PC-9 (cell line): ENCODE measurements at regions not wholly inside any gene's neighbourhood (a gene's known extent, or its start where the extent isn't known, plus 50 kb on each side); places are given as distances from the start of the nearest gene placed in this dataset.

ENCODE experiments used
- BruUV-seq: library from RNA; stranded (reverse); fragments of 400-500 nt; replicated peaks from 2 replicates; lab custom pipeline; 2021; lab: Mats Ljungman, UMichigan
- CTCF ChIA-PET: fragments of 300-600 bp; sonication (Branson Sonifier 250); formaldehyde crosslinking; loops from one replicate; lab custom pipeline; 2022; ENCODE audit warnings: antibody characterized with exemption; lab: Charles Lee
- POLR2A ChIA-PET: fragments of 300-600 bp; sonication (Branson Sonifier 250); formaldehyde crosslinking; loops from one replicate; lab custom pipeline; 2022; ENCODE audit warnings: antibody characterized with exemption; ENCODE audit not compliant: unreplicated experiment; lab: Charles Lee
- DNase-seq, 2 experiments: peaks; one replicate each; pipeline versions ENCODE4 v3.0.0 to v3.0.0-alpha.2; 2015 to 2022; ENCODE audit warnings: mixed read lengths in 1 of 2
- H2AFZ ChIP-seq: fragments of 200-600 bp; sonication (generic); 2 replicates; pipeline ENCODE4 v1.8.1; 2017; ENCODE audit warnings: antibody characterized with exemption
- H3F3A ChIP-seq: fragments of 200-600 bp; sonication (generic); 2 replicates; pipeline ENCODE4 v1.8.1; 2017; ENCODE audit warnings: antibody characterized with exemption, mild to moderate bottlenecking, low read depth; ENCODE audit not compliant: insufficient read depth
- H3K27ac ChIP-seq: fragments of 200-600 bp; sonication (generic); 2 replicates; pipeline ENCODE4 v1.6.1; 2016; ENCODE audit warnings: mixed run types
- H3K27me3 ChIP-seq: fragments of 200-600 bp; sonication (generic); 2 replicates; pipeline ENCODE4 v1.6.1; 2016; ENCODE audit warnings: low read depth, mixed run types; ENCODE audit not compliant: insufficient read depth
- H3K36me3 ChIP-seq: fragments of 200-600 bp; sonication (generic); 2 replicates; pipeline ENCODE4 v1.6.1; 2016; ENCODE audit warnings: low read depth, mixed run types
- H3K4me1 ChIP-seq: fragments of 200-600 bp; sonication (generic); replicated peaks from 2 replicates; pipeline ENCODE4 v1.6.1; 2016; ENCODE audit warnings: mixed run types; ENCODE audit not compliant: insufficient read depth
- H3K4me2 ChIP-seq: fragments of 200-600 bp; sonication (generic); 2 replicates; pipeline ENCODE4 v1.6.1; 2017; ENCODE audit warnings: mixed run types
- H3K4me3 ChIP-seq: fragments of 200-600 bp; sonication (generic); 2 replicates; pipeline ENCODE4 v1.6.1; 2016; ENCODE audit warnings: mixed run types
- H3K79me2 ChIP-seq: fragments of 200-600 bp; sonication (generic); 2 replicates; pipeline ENCODE4 v1.6.1; 2017; ENCODE audit warnings: low read depth, mixed run types
- H3K9me2 ChIP-seq: fragments of 200-600 bp; sonication (generic); 2 replicates; pipeline ENCODE4 v1.8.1; 2017; ENCODE audit warnings: mild to moderate bottlenecking; ENCODE audit not compliant: insufficient read depth
- H3K9me3 ChIP-seq: fragments of 200-600 bp; sonication (generic); 2 replicates; pipeline ENCODE4 v1.8.1; 2016; ENCODE audit warnings: low read depth; ENCODE audit not compliant: insufficient read depth
- H4K20me1 ChIP-seq: fragments of 200-600 bp; sonication (generic); 2 replicates; pipeline ENCODE4 v1.8.1; 2017; ENCODE audit not compliant: insufficient read depth
- EZH2 ChIP-seq: fragments of 200-600 bp; sonication (generic); IDR thresholded peaks from 2 replicates; pipeline ENCODE4 v1.8.0; 2017; ENCODE audit warnings: antibody characterized with exemption, low read depth
- intact Hi-C: fragments of 100-400 bp; cut with micrococcal nuclease; formaldehyde crosslinking; loops from one replicate; pipeline ENCODE4 v1.10.0; 2022; ENCODE audit not compliant: unreplicated experiment
- TF ChIP-seq, protein P1 (sequence below): fragments of 200-600 bp; sonication (generic); conservative IDR thresholded peaks from 2 replicates; pipeline ENCODE4 v1.6.1; 2017; ENCODE audit warnings: mixed run types, antibody characterized with exemption, mild to moderate bottlenecking, moderate library complexity

DNA sequence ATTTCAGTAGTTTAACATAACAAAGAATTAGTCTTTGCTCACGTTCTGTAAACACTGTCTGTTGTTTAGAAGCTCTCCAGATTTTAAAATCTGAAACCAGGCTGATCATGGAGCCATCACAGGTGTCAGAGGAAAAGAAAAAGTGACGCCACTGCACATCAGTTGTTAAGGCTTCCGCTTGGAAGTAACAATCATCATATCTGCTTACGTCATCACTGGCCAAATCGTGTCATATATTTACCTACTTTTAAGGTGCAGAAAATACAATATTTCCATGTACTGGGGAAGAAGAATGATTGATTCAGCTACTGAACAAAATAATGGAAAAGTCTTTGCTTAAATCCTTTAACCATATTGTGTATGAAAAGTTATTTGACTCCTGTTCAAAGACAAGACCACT is 382.6 kb upstream of the MC4R start:
- POLR2A ChIA-PET = no interaction called here
- intact Hi-C loops = no loop called here
- BruUV-seq = no TSS peak
- Histone ChIP-seq H3K27ac (no peak overlapping the region), H3K9me3 (no peaks in the 10 kb centered on the region), H3K79me2 (no peaks in the 10 kb centered on the region), H3K4me1 (no peaks in the 10 kb centered on the region), H3K9me2 (no peaks in the 10 kb centered on the region), H4K20me1 (no peaks in the 10 kb centered on the region), H3K4me3 (no peak overlapping the region), H3K4me2 (no peak overlapping the region), H3K27me3 (no peaks in the 10 kb centered on the region), H3K36me3 (no peaks in the 10 kb centered on the region), H3F3A (no peaks in the 10 kb centered on the region), H2AFZ (no peak overlapping the region)
- TF ChIP-seq, protein P1, sequence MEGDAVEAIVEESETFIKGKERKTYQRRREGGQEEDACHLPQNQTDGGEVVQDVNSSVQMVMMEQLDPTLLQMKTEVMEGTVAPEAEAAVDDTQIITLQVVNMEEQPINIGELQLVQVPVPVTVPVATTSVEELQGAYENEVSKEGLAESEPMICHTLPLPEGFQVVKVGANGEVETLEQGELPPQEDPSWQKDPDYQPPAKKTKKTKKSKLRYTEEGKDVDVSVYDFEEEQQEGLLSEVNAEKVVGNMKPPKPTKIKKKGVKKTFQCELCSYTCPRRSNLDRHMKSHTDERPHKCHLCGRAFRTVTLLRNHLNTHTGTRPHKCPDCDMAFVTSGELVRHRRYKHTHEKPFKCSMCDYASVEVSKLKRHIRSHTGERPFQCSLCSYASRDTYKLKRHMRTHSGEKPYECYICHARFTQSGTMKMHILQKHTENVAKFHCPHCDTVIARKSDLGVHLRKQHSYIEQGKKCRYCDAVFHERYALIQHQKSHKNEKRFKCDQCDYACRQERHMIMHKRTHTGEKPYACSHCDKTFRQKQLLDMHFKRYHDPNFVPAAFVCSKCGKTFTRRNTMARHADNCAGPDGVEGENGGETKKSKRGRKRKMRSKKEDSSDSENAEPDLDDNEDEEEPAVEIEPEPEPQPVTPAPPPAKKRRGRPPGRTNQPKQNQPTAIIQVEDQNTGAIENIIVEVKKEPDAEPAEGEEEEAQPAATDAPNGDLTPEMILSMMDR = no peak
- no peak for TF ChIP-seq EZH2
- CTCF ChIA-PET = no interaction called here
- DNase-seq = no peak

DNA sequence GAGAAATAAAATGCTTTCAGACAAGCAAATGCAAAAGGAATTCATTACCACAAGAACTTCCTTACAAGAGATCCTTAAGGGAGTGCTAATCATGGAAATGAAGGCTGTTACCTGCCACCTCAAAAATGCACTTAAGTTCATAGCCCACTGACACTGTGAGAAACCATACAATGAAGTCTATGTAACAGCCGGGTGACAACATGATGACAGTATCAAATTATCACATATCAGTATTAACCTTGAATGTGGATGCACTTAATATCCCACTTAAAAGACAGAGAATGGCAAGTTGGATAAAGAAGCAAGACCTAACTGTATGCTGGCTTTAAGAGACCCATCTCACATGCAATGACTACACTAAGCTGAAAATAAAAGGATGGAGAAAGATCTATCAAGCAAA is 403.4 kb upstream of the MC4R start:
- Histone ChIP-seq H3K79me2 (no peaks in the 10 kb centered on the region), H3K4me3 (no peak overlapping the region), H3K9me2 (no peaks in the 10 kb centered on the region), H3K9me3 (no peaks in the 10 kb centered on the region), H3K27me3 (no peaks in the 10 kb centered on the region), H3K36me3 (no peaks in the 10 kb centered on the region), H4K20me1 (no peaks in the 10 kb centered on the region), H3K4me2 (no peak overlapping the region), H2AFZ (no peak overlapping the region), H3K4me1 (no peaks in the 10 kb centered on the region), H3F3A (no peaks in the 10 kb centered on the region), H3K27ac (no peak overlapping the region)
- TF ChIP-seq, protein P1 = no peak
- TF ChIP-seq EZH2 = no peak
- BruUV-seq = no TSS peak
- intact Hi-C loops = no loop called here
- ChIA-PET POLR2A (no interaction called here), CTCF (no interaction called here)
- no peak for DNase-seq

DNA sequence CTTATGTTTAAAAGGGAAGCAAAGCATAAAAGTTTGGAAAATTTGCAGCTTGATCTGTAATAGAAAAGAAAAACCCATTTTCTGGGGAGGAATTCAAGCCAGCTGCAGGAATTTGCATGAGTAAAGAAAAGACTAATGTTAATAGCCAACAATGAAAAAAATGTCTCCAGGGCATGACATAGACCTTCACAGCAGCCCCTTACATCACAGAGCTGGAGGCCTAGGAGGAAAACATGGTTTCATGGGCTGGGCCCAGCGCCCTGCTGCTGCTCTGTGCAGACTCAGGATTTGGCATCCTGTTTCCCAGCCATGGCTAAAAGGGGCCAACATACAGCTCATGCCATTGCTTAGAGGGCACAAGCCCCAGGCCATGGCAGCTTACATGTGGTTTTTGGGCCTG is 411.6 kb upstream of the MC4R start:
- Histone ChIP-seq H3K27me3 (no peaks in the 10 kb centered on the region), H3K36me3 (no peaks in the 10 kb centered on the region), H3K9me2 (no peaks in the 10 kb centered on the region), H4K20me1 (no peaks in the 10 kb centered on the region), H3K9me3 (no peaks in the 10 kb centered on the region), H3K4me1 (no peaks in the 10 kb centered on the region), H2AFZ (no peak overlapping the region), H3F3A (no peaks in the 10 kb centered on the region), H3K79me2 (no peaks in the 10 kb centered on the region), H3K4me3 (no peak overlapping the region), H3K4me2 (no peak overlapping the region), H3K27ac (no peak overlapping the region)
- intact Hi-C loops = no loop called here
- ChIA-PET CTCF (no interaction called here), POLR2A (interaction anchor here (0.7 kb wide), 1 partner anchor 229 kb away, joined by 15 read pairs; no protein-coding TSS in a partner anchor)
- no TSS peak for BruUV-seq
- DNase-seq = no peak
- no peak for TF ChIP-seq EZH2
- TF ChIP-seq, protein P1 = no peak
